K562 (cell line): ENCODE measurements at regions not wholly inside any gene's neighbourhood (a gene's known extent, or its start where the extent isn't known, plus 50 kb on each side); places are given as distances from the start of the nearest gene placed in this dataset.

Source experiments
- BACH1 ChIP-seq: fragments of 200-800 bp; sonication (Bioruptor generic); IDR thresholded peaks from 2 replicates; pipeline ENCODE4 v1.6.1; 2016; ENCODE audit warnings: missing genetic modification characterization, missing compliant biosample characterization
- E2F1 ChIP-seq: sonication (generic); formaldehyde crosslinking; IDR thresholded peaks from 2 replicates; pipeline ENCODE4 v1.8.1; 2023; ENCODE audit warnings: mild to moderate bottlenecking, missing genetic modification reagents, moderate library complexity
- GATAD2B ChIP-seq: fragments of 450-650 bp; IDR thresholded peaks from 2 replicates; pipeline ENCODE4 v1.6.1; 2017; ENCODE audit warnings: mild to moderate bottlenecking, borderline replicate concordance
- MAFK ChIP-seq: IDR thresholded peaks from 2 replicates; pipeline ENCODE4 v1.6.1; 2011; ENCODE audit warnings: low read length, improper control_type of control experiment
- NFATC3 ChIP-seq: fragments of 450-650 bp; IDR thresholded peaks from 2 replicates; pipeline ENCODE4 v1.6.1; 2017; ENCODE audit warnings: mild to moderate bottlenecking
- NR2F6 ChIP-seq: fragments of 450-650 bp; formaldehyde crosslinking; IDR thresholded peaks from 2 replicates; pipeline ENCODE4 v1.4.0; 2020; ENCODE audit warnings: mild to moderate bottlenecking
- TEAD4 ChIP-seq, 2 experiments: sonication (generic) in 1 of 2; formaldehyde crosslinking in 1 of 2; IDR thresholded peaks; 2 replicates each; pipeline versions ENCODE4 v1.6.1 to v1.8.0; 2012 to 2022; ENCODE audit warnings: borderline replicate concordance in 1 of 2, inconsistent platforms in 1 of 2, low read length in 1 of 2, mild to moderate bottlenecking in 1 of 2, missing genetic modification reagents in 1 of 2
- ZNF699 ChIP-seq: fragments of 250-450 bp; sonication (Bioruptor Pico); IDR thresholded peaks from 2 replicates; pipeline ENCODE4 v1.8.0; 2021; ENCODE audit warnings: mild to moderate bottlenecking, moderate library complexity; ENCODE audit not compliant: insufficient replicate concordance
- TF ChIP-seq, protein P1 (sequence below): fragments of 450-650 bp; formaldehyde crosslinking; IDR thresholded peaks from 2 replicates; pipeline ENCODE4 v1.4.0; 2020; ENCODE audit warnings: mild to moderate bottlenecking, mixed read lengths
- TF ChIP-seq, protein P2 (sequence below): fragments of 450-650 bp; formaldehyde crosslinking; IDR thresholded peaks from 2 replicates; pipeline ENCODE4 v1.4.0; 2022; ENCODE audit warnings: missing genetic modification characterization

DNA sequence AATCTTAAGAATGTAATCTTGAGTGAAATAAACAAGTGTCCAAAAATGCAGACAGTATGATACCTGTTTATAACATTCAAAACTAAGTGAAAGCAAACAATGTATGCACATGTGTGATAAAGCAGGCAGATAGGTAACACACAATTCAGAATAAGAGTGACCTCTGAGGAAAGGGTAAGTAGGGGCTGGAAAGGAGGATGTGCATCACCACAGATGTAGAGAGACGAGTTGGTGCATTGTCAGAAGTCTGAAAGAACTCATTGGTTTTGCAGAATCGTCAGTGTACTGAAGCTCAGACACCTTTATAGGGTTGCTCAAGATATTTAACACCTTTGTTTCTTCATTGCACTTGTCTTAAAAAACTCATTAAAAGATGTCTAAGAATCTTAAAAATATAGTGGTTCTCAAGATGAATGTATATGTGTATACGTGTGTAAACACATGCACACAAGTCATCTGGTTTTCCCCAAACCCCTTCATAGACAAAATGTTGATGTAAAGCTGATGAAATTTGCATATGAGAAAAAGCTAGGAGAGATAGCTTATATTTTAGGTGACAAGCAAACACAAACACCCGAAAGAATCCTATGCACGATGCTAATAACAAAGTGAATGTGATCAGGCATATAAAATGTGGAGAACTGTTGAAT, 197.6 kb upstream of the MEF2C start (continued):
- TF ChIP-seq, protein P1, sequence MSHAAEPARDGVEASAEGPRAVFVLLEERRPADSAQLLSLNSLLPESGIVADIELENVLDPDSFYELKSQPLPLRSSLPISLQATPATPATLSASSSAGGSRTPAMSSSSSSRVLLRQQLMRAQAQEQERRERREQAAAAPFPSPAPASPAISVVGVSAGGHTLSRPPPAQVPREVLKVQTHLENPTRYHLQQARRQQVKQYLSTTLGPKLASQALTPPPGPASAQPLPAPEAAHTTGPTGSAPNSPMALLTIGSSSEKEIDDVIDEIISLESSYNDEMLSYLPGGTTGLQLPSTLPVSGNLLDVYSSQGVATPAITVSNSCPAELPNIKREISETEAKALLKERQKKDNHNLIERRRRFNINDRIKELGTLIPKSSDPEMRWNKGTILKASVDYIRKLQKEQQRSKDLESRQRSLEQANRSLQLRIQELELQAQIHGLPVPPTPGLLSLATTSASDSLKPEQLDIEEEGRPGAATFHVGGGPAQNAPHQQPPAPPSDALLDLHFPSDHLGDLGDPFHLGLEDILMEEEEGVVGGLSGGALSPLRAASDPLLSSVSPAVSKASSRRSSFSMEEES: no peak
- no peak for TF ChIP-seq NR2F6
- TF ChIP-seq, protein P2, sequence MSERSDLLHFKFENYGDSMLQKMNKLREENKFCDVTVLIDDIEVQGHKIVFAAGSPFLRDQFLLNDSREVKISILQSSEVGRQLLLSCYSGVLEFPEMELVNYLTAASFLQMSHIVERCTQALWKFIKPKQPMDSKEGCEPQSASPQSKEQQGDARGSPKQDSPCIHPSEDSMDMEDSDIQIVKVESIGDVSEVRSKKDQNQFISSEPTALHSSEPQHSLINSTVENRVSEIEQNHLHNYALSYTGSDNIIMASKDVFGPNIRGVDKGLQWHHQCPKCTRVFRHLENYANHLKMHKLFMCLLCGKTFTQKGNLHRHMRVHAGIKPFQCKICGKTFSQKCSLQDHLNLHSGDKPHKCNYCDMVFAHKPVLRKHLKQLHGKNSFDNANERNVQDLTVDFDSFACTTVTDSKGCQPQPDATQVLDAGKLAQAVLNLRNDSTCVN (CRISPR knock-in tag): no peak
- no peak for TF ChIP-seq ZNF699 (CRISPR knock-in tag)
- no peak for TF ChIP-seq NFATC3
- no peak for TF ChIP-seq TEAD4 (IDR thresholded peaks at IDR 0.05; ENCODE audit: low read length)
- no peak for TF ChIP-seq TEAD4 (CRISPR knock-in tag; IDR thresholded peaks at IDR 0.05; ENCODE audit: borderline replicate concordance)
- no peak for TF ChIP-seq E2F1 (CRISPR knock-in tag)
- no peak for TF ChIP-seq BACH1 (tag)
- no peak for TF ChIP-seq MAFK
- TF ChIP-seq GATAD2B: no peak
